K562 (cell line): ENCODE measurements at regions not wholly inside any gene's neighbourhood (a gene's known extent, or its start where the extent isn't known, plus 50 kb on each side); places are given as distances from the start of the nearest gene placed in this dataset.

Experiments
- ATAC-seq: fragments of 200-7000 bp; cut with Tn5 transposase; 3 replicates; pipeline ENCODE4 v1.9.1; 2020; ENCODE audit warnings: moderate library complexity
- BruUV-seq: library from RNA; stranded (reverse); fragments of 400-500 nt; replicated peaks from 2 replicates; lab custom pipeline; 2021; lab: Mats Ljungman, UMichigan
- CTCF ChIA-PET: fragments of 300-600 bp; formaldehyde crosslinking; extraction: SDS; loops from one replicate; lab custom pipeline; 2021; ENCODE audit warnings: low intra/inter-chr PET ratio; lab: Yijun Ruan, JAX
- POLR2A ChIA-PET: fragments of 300-600, 350-650 bp; sonication (Branson Sonifier 250); formaldehyde crosslinking; extraction: SDS; loops from one replicate; lab custom pipeline; 2021; ENCODE audit warnings: antibody characterized with exemption, inconsistent platforms; lab: Yijun Ruan, JAX
- DNase-seq, 4 experiments: peaks; one replicate each; pipeline versions ENCODE4 v3.0.0 to v3.0.0-alpha.2; 2011 to 2018; ENCODE audit warnings: low spot score in 3 of 4, mixed read lengths in 3 of 4; ENCODE audit errors: extremely low read depth in 1 of 4
- FAIRE-seq: peaks from 2 replicates; lab custom pipeline; 2011; peaks lifted over from hg19 to GRCh38; lab: Jason Lieb, UNC
- H2AFZ ChIP-seq: 2 replicates; pipeline ENCODE4 v1.6.0; 2011; ENCODE audit warnings: low read depth, low read length, control low read depth, inconsistent platforms
- H3K27ac ChIP-seq: fragments of 200-600 bp; 3 replicates; pipeline ENCODE4 v1.8.0; 2011; ENCODE audit warnings: low read depth, mild to moderate bottlenecking, control low read depth, inconsistent platforms, low read length, moderate library complexity, mixed read lengths; ENCODE audit errors: extremely low read depth
- H3K27me3 ChIP-seq, 2 experiments: fragments of 300-600 bp in 1 of 2; 2 replicates in 1 of 2; 3 replicates in 1 of 2; pipeline versions ENCODE4 v1.6.0 to v1.8.0; 2011; ENCODE audit warnings: inconsistent platforms in 2 of 2, low read length in 2 of 2, mild to moderate bottlenecking in 1 of 2, mixed read lengths in 1 of 2, moderate library complexity in 1 of 2; ENCODE audit not compliant: control insufficient read depth in 2 of 2, insufficient read depth in 2 of 2
- H3K36me3 ChIP-seq: fragments of 300-600 bp; 3 replicates; pipeline ENCODE4 v1.8.0; 2011; ENCODE audit warnings: mild to moderate bottlenecking, low read length, inconsistent platforms; ENCODE audit not compliant: control insufficient read depth, insufficient read depth
- H3K4me1 ChIP-seq, 2 experiments: fragments of 200-600 bp in 1 of 2; replicated peaks in 1 of 2; 2 replicates in 1 of 2; 3 replicates in 1 of 2; pipeline versions ENCODE4 v1.5.1 to v1.8.0; 2011; ENCODE audit warnings: inconsistent platforms in 2 of 2, low read length in 2 of 2, mild to moderate bottlenecking in 1 of 2, mixed read lengths in 1 of 2, moderate library complexity in 1 of 2; ENCODE audit not compliant: control insufficient read depth in 2 of 2, insufficient read depth in 2 of 2
- H3K4me2 ChIP-seq: 2 replicates; pipeline ENCODE4 v1.6.1; 2011; ENCODE audit warnings: low read length, control low read depth, inconsistent platforms, mixed read lengths; ENCODE audit not compliant: insufficient read depth
- H3K4me3 ChIP-seq: fragments of 200-600 bp; sonication (generic), shearing (Covaris generic); 2 replicates; pipeline ENCODE4 v1.5.1; 2016; ENCODE audit warnings: control low read depth, inconsistent platforms
- H3K79me2 ChIP-seq: fragments of 200-600 bp; 3 replicates; pipeline ENCODE4 v1.8.0; 2011; ENCODE audit warnings: low read length, inconsistent platforms; ENCODE audit not compliant: control insufficient read depth, insufficient read depth
- H3K9ac ChIP-seq, 2 experiments: 2 replicates each; pipeline versions ENCODE4 v1.6.0 to v1.6.1; 2011; ENCODE audit warnings: low read depth in 2 of 2, low read length in 2 of 2, control low read depth in 1 of 2, inconsistent platforms in 1 of 2, mild to moderate bottlenecking in 1 of 2, mixed read lengths in 1 of 2; ENCODE audit not compliant: insufficient read depth in 1 of 2
- H3K9me1 ChIP-seq: one replicate; pipeline ENCODE4 v1.6.0; 2011; ENCODE audit warnings: inconsistent platforms, mild to moderate bottlenecking, low read length, moderate library complexity; ENCODE audit not compliant: control insufficient read depth, insufficient read depth
- H3K9me3 ChIP-seq: replicated peaks from 2 replicates; pipeline ENCODE4 v1.5.1; 2011; ENCODE audit warnings: low read depth, low read length, inconsistent platforms; ENCODE audit not compliant: control insufficient read depth, insufficient read depth
- H4K20me1 ChIP-seq: replicated peaks from 2 replicates; pipeline ENCODE4 v1.6.1; 2011; ENCODE audit warnings: low read length, inconsistent platforms, mixed read lengths; ENCODE audit not compliant: control insufficient read depth, insufficient read depth
- BHLHE40 ChIP-seq: IDR thresholded peaks from 2 replicates; pipeline ENCODE4 v1.6.1; 2011; ENCODE audit warnings: low read length, improper control_type of control experiment
- CAMTA2 ChIP-seq: fragments of 250-450 bp; sonication (Bioruptor Pico); conservative IDR thresholded peaks from 2 replicates; pipeline ENCODE4 v1.5.1; 2022
- ESRRB ChIP-seq: fragments of 250-450 bp; sonication (Bioruptor Pico); IDR thresholded peaks from 2 replicates; pipeline ENCODE4 v1.5.0; 2020; ENCODE audit warnings: mild to moderate bottlenecking, moderate library complexity, borderline replicate concordance
- HDAC1 ChIP-seq, 2 experiments: fragments of 450-650 bp; IDR thresholded peaks; 2 replicates each; pipeline ENCODE4 v1.6.1; 2016 to 2017; ENCODE audit warnings: inconsistent platforms in 1 of 2, mild to moderate bottlenecking in 1 of 2, moderate library complexity in 1 of 2
- HMG20A ChIP-seq: fragments of 450-650 bp; formaldehyde crosslinking; conservative IDR thresholded peaks from 2 replicates; pipeline ENCODE4 v1.4.0; 2020; ENCODE audit warnings: mild to moderate bottlenecking, mixed read lengths
- MTA1 ChIP-seq: fragments of 450-650 bp; IDR thresholded peaks from 2 replicates; pipeline ENCODE4 v1.6.1; 2017; ENCODE audit warnings: borderline replicate concordance
- PPARD ChIP-seq: fragments of 250-450 bp; sonication (Bioruptor Pico); IDR thresholded peaks from 2 replicates; pipeline ENCODE4 v1.8.0; 2022; ENCODE audit warnings: inconsistent platforms, mild to moderate bottlenecking, moderate library complexity
- RAD21 ChIP-seq, 2 experiments: fragments of 250-450 bp in 1 of 2; fragments of 450-650 bp in 1 of 2; sonication (Bioruptor Pico) in 1 of 2; formaldehyde crosslinking in 1 of 2; IDR thresholded peaks in 1 of 2; conservative IDR thresholded peaks in 1 of 2; 2 replicates each; pipeline versions ENCODE4 v1.4.0 to v1.8.0; 2020 to 2022; ENCODE audit warnings: mild to moderate bottlenecking in 2 of 2, moderate library complexity in 1 of 2
- SETDB1 ChIP-seq: IDR thresholded peaks from one replicate; pipeline ENCODE4 v1.6.1; 2012; ENCODE audit warnings: low read length, control low read depth, inconsistent platforms
- SRSF7 ChIP-seq: fragments of 200-400 bp; formaldehyde crosslinking; optimal IDR thresholded peaks from 2 replicates; pipeline ENCODE3; 2017; ENCODE audit warnings: mild to moderate bottlenecking, low read depth, low read length
- WHSC1 ChIP-seq: IDR thresholded peaks from one replicate; pipeline ENCODE4 v1.6.1; 2012; ENCODE audit warnings: low read length, control low read depth, inconsistent platforms
- ZFP1 ChIP-seq: fragments of 450-650 bp; formaldehyde crosslinking; IDR thresholded peaks from 2 replicates; pipeline ENCODE4 v1.4.0; 2020; ENCODE audit warnings: mild to moderate bottlenecking, mixed read lengths
- ZNF184 ChIP-seq: sonication (generic); formaldehyde crosslinking; IDR thresholded peaks from 2 replicates; pipeline ENCODE4 v1.5.0; 2020; ENCODE audit warnings: missing genetic modification reagents
- WGBS: fragments of 100-300 bp; shearing (Covaris generic); methylation state at CpG from one replicate; pipeline ENCODE4 v1.1.6; 2016; ENCODE audit warnings: low coverage, mixed read lengths; ENCODE audit not compliant: insufficient coverage; ENCODE audit errors: missing lambda C conversion rate; 5-methylcytosine and 5-hydroxymethylcytosine counted together
- in situ Hi-C: fragments of 300-500 bp; cut with MboI; formaldehyde crosslinking; loops from 4 replicates; pipeline ENCODE4 v1.15.0; 2018; ENCODE audit warnings: inconsistent platforms, mixed read lengths
- intact Hi-C: fragments of 100-400 bp; cut with micrococcal nuclease; formaldehyde crosslinking; loops from 2 replicates; pipeline ENCODE4 v1.14.2; 2022
- TF ChIP-seq, protein P1 (sequence below): IDR thresholded peaks from 2 replicates; pipeline ENCODE4 v1.6.1; 2011; ENCODE audit not compliant: insufficient read length; ENCODE audit errors: extremely low read depth
- TF ChIP-seq, protein P2 (sequence below): sonication (generic); formaldehyde crosslinking; IDR thresholded peaks from 2 replicates; pipeline ENCODE4 v1.8.0; 2023; ENCODE audit warnings: mild to moderate bottlenecking, missing genetic modification reagents

DNA sequence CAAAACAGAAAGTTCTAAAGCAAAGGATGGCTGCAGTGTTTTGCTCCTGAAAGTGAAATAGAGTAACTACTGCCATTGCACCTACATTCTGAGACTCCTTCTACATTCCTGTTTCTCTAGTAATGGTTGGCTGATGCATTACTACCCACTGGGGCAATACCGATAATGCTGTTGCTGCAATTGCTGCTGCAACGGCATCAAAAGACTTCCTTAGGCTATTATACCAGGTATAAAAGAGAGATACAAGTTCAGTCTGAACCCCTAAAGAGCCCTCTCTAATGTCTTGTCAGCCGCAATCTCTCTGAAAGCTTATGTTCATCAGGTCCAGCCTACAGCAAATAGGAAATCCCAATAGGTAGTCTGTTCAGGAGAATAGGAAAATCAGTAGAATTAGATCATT, 338.4 kb downstream of the PABPC4L start:
- POLR2A ChIA-PET = no interaction called here
- Histone ChIP-seq H3K9ac (no peak overlapping the region), H3K79me2 (no peaks in the 10 kb centered on the region), H3K27me3 (no peaks in the 10 kb centered on the region), H3K27ac (no peak overlapping the region), H3K9me3 (no peaks in the 10 kb centered on the region), H3K4me2 (no peak overlapping the region), H4K20me1 (no peaks in the 10 kb centered on the region), H3K4me1 (no peaks in the 10 kb centered on the region)
- intact Hi-C loops = no loop called here
- ATAC-seq (no peak), FAIRE-seq (no peak), DNase-seq (no peak)
- CTCF ChIA-PET = no interaction called here
- BruUV-seq = no TSS peak
- WGBS = 10% methylated on average over 3 of the region's 3 CpGs
- no peak for TF ChIP-seq HMG20A (CRISPR knock-in tag)
- TF ChIP-seq WHSC1 = no peak
- no peak for TF ChIP-seq CAMTA2 (CRISPR knock-in tag)
- TF ChIP-seq, protein P1, sequence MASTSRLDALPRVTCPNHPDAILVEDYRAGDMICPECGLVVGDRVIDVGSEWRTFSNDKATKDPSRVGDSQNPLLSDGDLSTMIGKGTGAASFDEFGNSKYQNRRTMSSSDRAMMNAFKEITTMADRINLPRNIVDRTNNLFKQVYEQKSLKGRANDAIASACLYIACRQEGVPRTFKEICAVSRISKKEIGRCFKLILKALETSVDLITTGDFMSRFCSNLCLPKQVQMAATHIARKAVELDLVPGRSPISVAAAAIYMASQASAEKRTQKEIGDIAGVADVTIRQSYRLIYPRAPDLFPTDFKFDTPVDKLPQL = no peak
- no peak for TF ChIP-seq BHLHE40
- no peak for TF ChIP-seq RAD21 (CRISPR knock-in tag; conservative IDR thresholded peaks at IDR 0.05 in 1 of 2, IDR thresholded peaks at IDR 0.05 in 1 of 2)
- TF ChIP-seq ZFP1 (CRISPR knock-in tag) = no peak
- no peak for TF ChIP-seq HDAC1 (IDR thresholded peaks at IDR 0.05)
- TF ChIP-seq, protein P2, sequence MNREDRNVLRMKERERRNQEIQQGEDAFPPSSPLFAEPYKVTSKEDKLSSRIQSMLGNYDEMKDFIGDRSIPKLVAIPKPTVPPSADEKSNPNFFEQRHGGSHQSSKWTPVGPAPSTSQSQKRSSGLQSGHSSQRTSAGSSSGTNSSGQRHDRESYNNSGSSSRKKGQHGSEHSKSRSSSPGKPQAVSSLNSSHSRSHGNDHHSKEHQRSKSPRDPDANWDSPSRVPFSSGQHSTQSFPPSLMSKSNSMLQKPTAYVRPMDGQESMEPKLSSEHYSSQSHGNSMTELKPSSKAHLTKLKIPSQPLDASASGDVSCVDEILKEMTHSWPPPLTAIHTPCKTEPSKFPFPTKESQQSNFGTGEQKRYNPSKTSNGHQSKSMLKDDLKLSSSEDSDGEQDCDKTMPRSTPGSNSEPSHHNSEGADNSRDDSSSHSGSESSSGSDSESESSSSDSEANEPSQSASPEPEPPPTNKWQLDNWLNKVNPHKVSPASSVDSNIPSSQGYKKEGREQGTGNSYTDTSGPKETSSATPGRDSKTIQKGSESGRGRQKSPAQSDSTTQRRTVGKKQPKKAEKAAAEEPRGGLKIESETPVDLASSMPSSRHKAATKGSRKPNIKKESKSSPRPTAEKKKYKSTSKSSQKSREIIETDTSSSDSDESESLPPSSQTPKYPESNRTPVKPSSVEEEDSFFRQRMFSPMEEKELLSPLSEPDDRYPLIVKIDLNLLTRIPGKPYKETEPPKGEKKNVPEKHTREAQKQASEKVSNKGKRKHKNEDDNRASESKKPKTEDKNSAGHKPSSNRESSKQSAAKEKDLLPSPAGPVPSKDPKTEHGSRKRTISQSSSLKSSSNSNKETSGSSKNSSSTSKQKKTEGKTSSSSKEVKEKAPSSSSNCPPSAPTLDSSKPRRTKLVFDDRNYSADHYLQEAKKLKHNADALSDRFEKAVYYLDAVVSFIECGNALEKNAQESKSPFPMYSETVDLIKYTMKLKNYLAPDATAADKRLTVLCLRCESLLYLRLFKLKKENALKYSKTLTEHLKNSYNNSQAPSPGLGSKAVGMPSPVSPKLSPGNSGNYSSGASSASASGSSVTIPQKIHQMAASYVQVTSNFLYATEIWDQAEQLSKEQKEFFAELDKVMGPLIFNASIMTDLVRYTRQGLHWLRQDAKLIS = no peak
- TF ChIP-seq MTA1 = no peak
- TF ChIP-seq SETDB1 = no peak
- no peak for TF ChIP-seq SRSF7
- TF ChIP-seq ZNF184 (CRISPR knock-in tag) = no peak
- TF ChIP-seq PPARD (CRISPR knock-in tag) = no peak
- TF ChIP-seq ESRRB (CRISPR knock-in tag) = no peak
- TF ChIP-seq, all 486 proteins: peak for 0
- H3K36me3 ChIP-seq = no peaks in the 10 kb centered on the region
- H3K9me1 ChIP-seq = no peaks in the 10 kb centered on the region
- no peak overlapping the region for H3K4me3 ChIP-seq
- H2AFZ ChIP-seq = no peak overlapping the region
- in situ Hi-C loops = no loop called here
